Esophagus (tissue), 2 donors: ENCODE measurements at regions not wholly inside any gene's neighbourhood (a gene's known extent, or its start where the extent isn't known, plus 50 kb on each side); places are given as distances from the start of the nearest gene placed in this dataset.

ENCODE experiments used
- H3K27ac ChIP-seq, 2 donors: one replicate each; pipeline ENCODE4 v1.5.1; 2013; ENCODE audit warnings: low read depth in 2 of 2, mild to moderate bottlenecking in 2 of 2, inconsistent platforms in 1 of 2, low read length in 1 of 2, moderate library complexity in 1 of 2
- H3K27me3 ChIP-seq, 2 donors: one replicate each; pipeline ENCODE4 v1.6.1; 2013; ENCODE audit warnings: low read length in 2 of 2, control low read depth in 1 of 2, mild to moderate bottlenecking in 1 of 2; ENCODE audit not compliant: insufficient read depth in 2 of 2, control insufficient read depth in 1 of 2
- H3K36me3 ChIP-seq, 2 donors: one replicate each; pipeline ENCODE4 v1.6.1; 2013; ENCODE audit warnings: low read length in 1 of 2; ENCODE audit not compliant: control insufficient read depth in 2 of 2, insufficient read depth in 2 of 2
- H3K4me1 ChIP-seq, 2 donors: one replicate each; pipeline ENCODE4 v1.6.1; 2013; ENCODE audit warnings: low read length in 1 of 2; ENCODE audit not compliant: control insufficient read depth in 2 of 2, insufficient read depth in 2 of 2
- H3K4me3 ChIP-seq, 2 donors: one replicate each; pipeline ENCODE4 v1.5.1; 2013; ENCODE audit warnings: low read length in 2 of 2, mild to moderate bottlenecking in 2 of 2, low read depth in 1 of 2, moderate library complexity in 1 of 2
- H3K9me3 ChIP-seq, 2 donors: one replicate each; pipeline ENCODE4 v1.6.1; 2013; ENCODE audit warnings: mild to moderate bottlenecking in 2 of 2, low read depth in 1 of 2, low read length in 1 of 2, moderate library complexity in 1 of 2; ENCODE audit not compliant: control insufficient read depth in 2 of 2, insufficient read depth in 1 of 2
- WGBS, 2 donors: extraction: QIAGEN DNeasy Blood & Tissue Kit; methylation state at CpG; one replicate each; pipeline ENCODE4 v1.1.7; 2013; 5-methylcytosine and 5-hydroxymethylcytosine counted together
- donor health status: healthy with polysubstance abuse.
- donor health status: Bipolar disorder and iron deficiency.

DNA sequence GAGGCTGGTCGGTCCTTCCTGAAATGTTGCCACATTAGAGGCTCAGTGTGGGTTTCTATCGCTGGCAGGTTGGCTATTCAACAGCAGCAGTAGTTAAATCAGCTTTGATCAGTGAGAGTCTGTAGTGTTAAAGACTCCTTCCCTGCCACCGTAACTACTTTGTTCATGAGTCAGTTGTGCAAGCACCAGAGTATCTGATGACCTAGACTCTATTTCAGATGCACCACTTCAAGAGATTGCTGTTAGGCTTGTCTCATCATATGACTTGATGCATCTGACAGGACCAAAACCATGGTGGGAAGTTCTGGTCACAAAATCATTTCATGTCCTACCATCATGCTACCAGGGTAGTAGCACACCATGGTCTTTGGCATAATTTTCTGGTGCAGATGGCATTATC, 482.7 kb upstream of the MPDZ start:
- no peaks in the 10 kb centered on the region for H3K27me3 ChIP-seq
- no peaks in the 10 kb centered on the region for H3K36me3 ChIP-seq
- H3K9me3 ChIP-seq, result no peaks in the 10 kb centered on the region
- no peak overlapping the region for H3K27ac ChIP-seq
- 95 to 96% methylated on average over 3 of the region's 3 CpGs for WGBS, 2 donors
- H3K4me1 ChIP-seq, result no peaks in the 10 kb centered on the region
- no peak overlapping the region for H3K4me3 ChIP-seq

DNA sequence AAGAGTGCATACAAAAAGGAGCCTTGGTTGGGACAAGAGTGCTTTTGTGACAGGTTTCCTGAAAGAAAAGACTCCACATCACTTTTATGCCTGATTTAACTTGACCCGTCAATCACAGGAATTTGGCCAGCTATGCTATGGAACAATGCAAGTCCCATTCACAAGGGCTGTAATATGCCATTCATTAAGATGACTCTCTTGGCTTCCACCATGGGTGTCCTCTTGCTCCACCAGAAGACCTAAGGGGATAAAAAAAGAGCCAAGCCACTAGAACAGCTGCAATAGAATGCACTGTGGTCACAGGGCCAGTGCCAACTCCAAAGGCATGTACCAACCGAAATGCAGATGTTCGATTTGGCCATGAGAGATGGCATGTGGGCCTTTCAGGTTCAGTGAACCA, 480.1 kb upstream of the MPDZ start:
- Histone ChIP-seq H3K9me3 (no peaks in the 10 kb centered on the region), H3K27me3 (no peaks in the 10 kb centered on the region), H3K36me3 (no peaks in the 10 kb centered on the region), H3K4me1 (no peaks in the 10 kb centered on the region), H3K27ac (peak overlapping the region in 1 of 2 donors; percentile 9), H3K4me3 (no peak overlapping the region)
- 56 to 75% methylated on average over 3 of the region's 3 CpGs for WGBS, 2 donors

DNA sequence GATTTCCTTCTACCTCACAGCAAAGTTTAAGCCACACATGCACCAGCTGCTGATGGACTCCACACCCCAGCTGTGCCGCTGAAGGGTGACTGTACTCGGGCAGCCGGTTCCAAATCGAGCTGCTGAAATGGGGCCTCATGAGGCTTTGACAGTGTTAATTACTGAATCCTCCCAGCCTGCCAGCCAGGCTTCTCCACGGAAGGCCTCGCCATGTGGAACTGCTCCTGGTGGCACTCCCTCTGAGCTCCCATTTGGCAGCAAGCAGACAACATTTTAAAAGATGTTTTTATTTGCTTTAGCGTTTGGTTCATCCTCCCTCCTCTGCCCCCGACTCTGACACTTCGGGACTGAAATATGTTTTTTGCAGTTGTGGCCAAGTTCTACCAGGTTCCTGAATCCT, 479.4 kb upstream of the MPDZ start:
- 42 to 56% methylated on average over 9 of the region's 9 CpGs for WGBS, 2 donors

DNA sequence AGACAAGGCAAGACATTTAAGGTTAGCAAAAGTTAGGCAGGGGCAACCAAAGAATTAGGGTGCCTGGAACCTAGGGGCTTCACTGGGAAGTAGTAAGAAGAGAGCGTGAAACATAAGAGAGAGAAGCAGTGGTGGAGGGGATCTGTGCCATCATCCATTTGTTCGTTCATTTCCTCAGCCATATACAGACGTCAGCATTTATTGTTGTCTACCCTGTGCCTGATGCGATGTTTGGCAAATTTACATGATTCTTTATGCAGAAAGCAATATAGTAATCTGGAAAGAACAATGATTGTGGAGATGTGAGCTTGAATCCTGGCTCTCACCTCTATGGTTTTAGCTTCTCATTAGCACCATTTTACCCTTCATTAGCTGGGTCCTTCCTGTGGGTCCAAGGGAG, 477.5 kb upstream of the MPDZ start:
- H3K4me3 ChIP-seq, result no peak overlapping the region
- no peaks in the 10 kb centered on the region for H3K27me3 ChIP-seq
- H3K36me3 ChIP-seq, result no peaks in the 10 kb centered on the region
- no peak overlapping the region for H3K27ac ChIP-seq
- no peaks in the 10 kb centered on the region for H3K9me3 ChIP-seq
- 95 to 96% methylated on average over 4 of the region's 4 CpGs for WGBS, 2 donors
- no peaks in the 10 kb centered on the region for H3K4me1 ChIP-seq

More for the DNA sequence above, 479.4 kb upstream of the MPDZ start:
- Histone ChIP-seq H3K9me3 (no peaks in the 10 kb centered on the region), H3K27me3 (no peaks in the 10 kb centered on the region), H3K27ac (no peak overlapping the region), H3K4me1 (no peaks in the 10 kb centered on the region), H3K36me3 (no peaks in the 10 kb centered on the region), H3K4me3 (no peak overlapping the region)

DNA sequence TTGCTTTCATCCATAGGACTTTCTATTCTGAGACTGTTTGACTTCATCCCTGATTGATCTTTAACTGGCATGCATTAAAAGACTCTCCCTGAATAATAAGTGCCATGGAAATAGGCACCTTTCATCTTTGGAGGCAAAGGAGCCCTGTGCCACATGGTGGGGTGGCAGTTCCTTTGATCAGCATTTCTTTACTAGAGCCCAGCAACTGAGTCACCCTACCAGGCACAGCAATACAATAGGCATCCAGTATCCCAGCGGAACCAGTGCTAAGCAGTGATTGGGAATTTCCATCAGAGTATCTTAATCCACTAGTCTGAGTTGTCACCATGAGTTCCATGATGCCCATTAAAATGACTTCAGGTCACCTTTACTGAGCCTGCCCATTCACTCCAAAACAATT, 476.1 kb upstream of the MPDZ start:
- Histone ChIP-seq H3K27ac (no peak overlapping the region), H3K27me3 (no peaks in the 10 kb centered on the region), H3K4me1 (no peaks in the 10 kb centered on the region), H3K36me3 (no peaks in the 10 kb centered on the region), H3K4me3 (no peak overlapping the region), H3K9me3 (no peaks in the 10 kb centered on the region)
- 89% methylated on average over 1 of the region's 1 CpG for WGBS, 2 donors

DNA sequence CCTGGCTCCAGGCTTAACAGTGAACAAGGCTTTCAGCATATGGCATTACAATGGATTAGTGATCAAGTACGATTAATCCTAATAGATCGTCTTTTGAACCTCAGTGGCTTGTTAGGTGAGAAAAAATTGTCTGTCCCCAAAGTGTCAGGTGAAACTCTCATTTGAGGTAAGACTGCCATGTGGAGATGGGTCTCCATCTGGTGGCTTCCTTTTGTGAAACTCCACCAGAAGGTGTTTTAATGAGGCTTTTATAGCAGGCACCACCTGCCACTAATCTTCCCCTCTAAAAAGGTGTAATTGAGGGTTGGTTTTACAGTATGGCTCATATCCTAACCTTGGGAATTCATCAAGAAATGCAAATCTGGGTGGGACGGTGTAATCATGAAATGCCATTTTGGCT, 471.1 kb upstream of the MPDZ start:
- H3K27ac ChIP-seq, result no peak overlapping the region
- no peak overlapping the region for H3K4me3 ChIP-seq
- no peaks in the 10 kb centered on the region for H3K27me3 ChIP-seq
- WGBS, 2 donors, result 91 to 95% methylated on average over 3 of the region's 3 CpGs
- H3K4me1 ChIP-seq, result no peaks in the 10 kb centered on the region
- H3K36me3 ChIP-seq, result no peaks in the 10 kb centered on the region
- H3K9me3 ChIP-seq, result no peaks in the 10 kb centered on the region

DNA sequence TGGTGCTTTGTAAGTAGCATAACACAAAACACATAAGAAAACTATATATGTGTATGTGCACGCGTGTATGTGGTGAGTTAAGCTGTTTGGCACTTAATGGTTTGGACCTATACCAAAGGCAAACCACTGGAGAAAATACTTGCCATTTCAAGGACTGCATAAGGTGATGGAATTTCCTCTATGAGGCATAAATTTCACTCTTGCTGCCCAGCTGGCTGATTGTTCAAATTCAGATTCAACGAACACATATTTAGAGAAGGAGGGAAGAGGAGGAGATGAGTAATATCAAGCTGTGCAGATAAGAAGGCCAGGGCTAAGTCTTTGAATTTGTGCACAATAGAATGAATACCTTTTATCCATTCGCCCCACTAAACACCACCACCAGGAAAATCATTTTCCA, 470.6 kb upstream of the MPDZ start:
- 86 to 92% methylated on average over 4 of the region's 4 CpGs for WGBS, 2 donors
- Histone ChIP-seq H3K9me3 (no peaks in the 10 kb centered on the region), H3K27me3 (no peaks in the 10 kb centered on the region), H3K27ac (no peak overlapping the region), H3K4me1 (no peaks in the 10 kb centered on the region), H3K4me3 (no peak overlapping the region), H3K36me3 (no peaks in the 10 kb centered on the region)

DNA sequence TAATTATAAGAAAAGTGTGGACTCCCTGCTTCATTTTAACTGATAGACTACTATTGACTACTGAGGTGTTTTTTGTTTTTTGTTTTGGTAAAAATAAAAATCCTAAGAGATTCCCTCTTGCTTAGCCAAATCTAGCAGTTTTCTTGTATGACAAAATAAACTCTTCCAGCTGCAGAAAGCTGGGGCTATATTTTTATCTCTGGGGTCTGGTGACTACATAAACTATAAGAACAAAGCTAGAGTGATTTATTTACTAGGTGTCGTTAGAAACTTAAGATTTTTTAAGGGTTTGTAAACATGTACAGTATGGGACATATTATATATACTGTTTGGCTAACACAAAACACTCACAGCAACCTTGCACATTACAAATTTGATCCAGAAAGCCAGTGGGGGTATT, 467.4 kb upstream of the MPDZ start:
- no peaks in the 10 kb centered on the region for H3K36me3 ChIP-seq
- H3K27ac ChIP-seq, result no peak overlapping the region
- H3K4me1 ChIP-seq, result no peaks in the 10 kb centered on the region
- H3K27me3 ChIP-seq, result no peaks in the 10 kb centered on the region
- no peaks in the 10 kb centered on the region for H3K9me3 ChIP-seq
- 77 to 80% methylated on average over 1 of the region's 1 CpG for WGBS, 2 donors
- H3K4me3 ChIP-seq, result no peak overlapping the region

DNA sequence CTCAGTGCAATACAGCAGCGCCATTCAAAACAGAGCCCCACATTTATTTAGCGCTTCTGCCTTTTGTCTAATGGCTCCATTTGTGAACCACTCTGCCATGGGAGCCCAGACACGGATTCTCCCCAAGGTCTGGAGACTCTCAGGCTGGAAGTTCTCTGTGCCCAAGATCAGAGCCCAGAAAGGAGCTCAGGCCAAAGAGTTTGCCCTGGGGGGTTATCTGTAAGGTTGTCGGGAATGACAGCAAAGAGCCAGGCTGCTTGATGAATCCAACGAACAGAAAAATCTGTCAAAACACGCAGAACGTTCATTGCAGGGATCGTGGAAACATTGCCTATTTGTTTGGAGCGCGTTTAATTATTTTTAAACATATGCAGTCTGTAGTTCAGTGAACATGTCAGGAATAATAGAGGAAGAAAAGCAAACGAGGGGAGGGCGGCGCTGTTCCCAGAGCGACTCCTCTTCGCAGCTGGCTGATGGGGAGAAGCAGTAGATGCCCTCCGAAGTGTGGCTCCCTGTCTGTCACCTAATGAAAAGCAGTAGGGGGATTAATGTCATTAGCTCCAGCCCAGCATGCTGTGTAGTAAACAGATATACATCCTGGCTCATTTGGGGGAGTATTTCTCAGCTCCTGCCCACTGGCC, 464.9 kb upstream of the MPDZ start:
- Histone ChIP-seq H3K9me3 (no peaks in the 10 kb centered on the region), H3K27me3 (no peaks in the 10 kb centered on the region), H3K4me1 (no peaks in the 10 kb centered on the region), H3K36me3 (no peaks in the 10 kb centered on the region), H3K27ac (no peak overlapping the region), H3K4me3 (no peak overlapping the region)
- 63 to 75% methylated on average over 16 of the region's 16 CpGs for WGBS, 2 donors

DNA sequence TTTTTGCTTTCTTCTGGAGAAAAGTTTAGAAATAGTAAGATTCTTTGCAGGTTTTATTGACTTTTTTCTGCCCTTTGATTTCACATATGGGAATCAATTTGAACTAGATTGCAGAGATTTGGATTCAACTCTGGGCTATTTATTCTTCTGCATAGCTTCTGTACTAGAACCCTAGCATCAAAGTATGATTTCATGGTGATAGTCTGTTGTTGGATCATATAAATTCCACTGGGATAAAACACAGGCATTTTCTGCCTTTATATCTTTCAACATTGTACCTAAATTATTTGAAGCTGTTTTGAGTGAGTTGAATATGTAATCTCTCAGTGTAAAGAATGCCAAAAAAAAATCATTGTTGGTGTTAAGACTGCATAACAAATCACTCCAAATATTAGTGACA, 458.4 kb upstream of the MPDZ start:
- Histone ChIP-seq H3K4me1 (no peaks in the 10 kb centered on the region), H3K27ac (no peak overlapping the region), H3K36me3 (no peaks in the 10 kb centered on the region), H3K9me3 (no peaks in the 10 kb centered on the region), H3K27me3 (no peaks in the 10 kb centered on the region), H3K4me3 (no peak overlapping the region)
